NB4 (cell line): ENCODE measurements at regions not wholly inside any gene's neighbourhood (a gene's known extent, or its start where the extent isn't known, plus 50 kb on each side); places are given as distances from the start of the nearest gene placed in this dataset.

Experiments used
- DNase-seq: peaks from one replicate; pipeline ENCODE4 v3.0.0; 2010; ENCODE audit warnings: low read depth
- H3K4me3 ChIP-seq: one replicate; pipeline ENCODE4 v1.5.1; 2011; ENCODE audit warnings: mild to moderate bottlenecking, low read depth, low read length, moderate library complexity
- CTCF ChIP-seq: IDR thresholded peaks from one replicate; pipeline ENCODE4 v1.5.1; 2012; ENCODE audit warnings: low read depth, low read length
- MAX ChIP-seq: IDR thresholded peaks from 2 replicates; pipeline ENCODE4 v1.6.1; 2011; ENCODE audit warnings: low read depth, low read length
- MYC ChIP-seq: IDR thresholded peaks from 2 replicates; pipeline ENCODE4 v1.6.1; 2011; ENCODE audit warnings: low read depth, low read length
- POLR2A ChIP-seq: IDR thresholded peaks from 2 replicates; pipeline ENCODE4 v1.6.1; 2011; ENCODE audit warnings: mild to moderate bottlenecking; ENCODE audit not compliant: insufficient read length; ENCODE audit errors: extremely low read depth

DNA sequence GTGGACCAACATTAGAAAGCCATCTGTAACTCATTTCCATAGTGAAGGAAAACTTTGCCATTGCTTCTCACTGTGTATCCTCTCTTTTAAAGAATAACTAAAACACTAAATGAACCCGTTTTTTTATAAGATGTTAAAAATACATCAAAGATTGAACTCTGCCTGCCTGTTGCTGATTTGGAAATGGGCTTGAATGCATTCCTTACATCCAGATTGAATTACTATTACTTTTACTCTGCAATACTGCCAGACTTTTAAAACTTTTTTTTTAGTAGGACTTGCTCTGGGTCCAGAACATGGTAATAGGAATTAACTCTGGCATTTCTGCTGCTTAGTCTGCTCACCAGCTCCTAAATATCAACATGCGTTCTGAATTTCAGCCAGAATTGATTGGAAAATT, 176.8 kb upstream of the PAPPA start:
- TF ChIP-seq MAX (no peak), MYC (no peak), CTCF (no peak), POLR2A (no peak)
- no peak for DNase-seq
- no peak overlapping the region for H3K4me3 ChIP-seq

DNA sequence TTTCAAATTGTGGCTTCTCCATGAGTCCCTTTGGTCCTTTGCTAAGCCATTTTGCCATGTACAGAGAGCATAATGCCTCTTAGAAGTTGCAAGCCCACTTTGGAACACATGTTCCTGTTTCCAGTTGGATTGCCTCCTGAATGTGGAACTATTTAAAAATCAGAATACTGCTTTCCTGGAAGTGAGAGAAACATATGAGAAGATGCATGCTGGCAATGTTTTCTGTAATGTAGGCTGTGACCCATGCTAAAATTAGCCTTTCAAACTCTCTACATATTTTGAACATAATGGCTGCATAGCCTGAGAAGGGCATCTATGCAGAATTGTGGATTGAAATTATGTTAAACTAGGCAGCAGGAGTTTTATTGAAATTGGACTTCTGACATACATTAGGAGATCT, 175.5 kb upstream of the PAPPA start:
- no peak overlapping the region for H3K4me3 ChIP-seq
- TF ChIP-seq CTCF, result no peak
- TF ChIP-seq MAX, result no peak
- TF ChIP-seq POLR2A, result no peak
- TF ChIP-seq MYC, result no peak
- DNase-seq, result no peak

DNA sequence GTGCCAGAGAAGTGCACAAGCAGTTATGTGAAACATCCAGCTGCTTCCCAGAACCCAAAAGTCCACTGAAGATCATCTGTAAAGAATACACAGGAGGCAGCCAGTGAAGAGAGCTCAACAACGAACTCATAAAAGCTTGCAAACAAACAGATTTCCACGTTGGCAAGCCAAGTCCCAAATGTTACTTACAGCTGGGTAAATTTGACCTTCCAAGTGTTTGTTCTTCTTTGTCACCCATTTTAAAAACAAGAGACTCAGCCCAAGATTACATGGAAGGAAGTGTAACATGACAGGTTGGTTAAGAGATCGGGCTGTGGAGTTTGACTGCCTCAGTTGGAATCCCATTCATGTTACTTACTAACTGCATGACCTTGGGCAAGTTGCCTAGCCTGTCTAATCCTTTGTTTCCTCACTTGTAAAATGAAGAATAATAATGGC, 174.9 kb upstream of the PAPPA start:
- no peak for TF ChIP-seq CTCF
- no peak for TF ChIP-seq POLR2A
- H3K4me3 ChIP-seq, result no peak overlapping the region
- no peak for DNase-seq

DNA sequence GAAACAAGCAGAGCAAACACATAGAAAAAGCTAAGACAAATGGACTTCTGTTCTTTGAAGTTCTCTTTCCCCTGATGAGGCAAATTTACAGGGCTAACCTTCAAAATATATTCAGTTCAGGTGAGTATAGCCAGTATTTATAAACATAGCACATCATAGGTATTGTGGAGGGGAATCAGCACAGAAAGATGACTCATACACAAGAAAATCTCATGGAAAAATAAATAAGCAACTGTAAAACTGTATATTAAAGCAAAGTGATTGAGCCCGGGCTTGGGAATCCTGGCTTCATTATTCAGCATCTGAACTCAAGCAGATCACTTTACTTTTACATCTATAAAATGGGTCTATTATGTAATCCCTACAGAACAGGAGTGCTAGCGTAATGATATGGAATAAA, 173.5 kb upstream of the PAPPA start:
- TF ChIP-seq MYC (no peak), CTCF (no peak), MAX (no peak), POLR2A (no peak)
- DNase-seq, result no peak

DNA sequence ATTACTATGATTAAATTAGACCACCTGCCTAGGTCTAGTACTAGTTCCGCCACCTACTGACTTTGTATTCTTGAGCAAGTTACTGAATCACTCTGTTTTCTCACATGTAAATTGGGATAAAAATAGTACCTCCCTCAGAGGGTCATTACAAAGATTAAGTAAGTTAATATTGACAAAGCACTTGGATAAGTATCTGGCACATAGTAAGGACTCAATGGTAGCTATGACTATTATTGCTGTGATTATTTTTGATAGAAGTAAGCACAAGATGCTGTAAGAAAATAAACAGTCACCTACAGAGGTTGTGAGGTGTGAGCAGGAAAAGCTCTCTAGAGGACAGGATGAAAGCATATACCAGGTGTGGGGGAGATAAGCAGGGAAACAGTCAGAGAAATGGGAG, 173.1 kb upstream of the PAPPA start:
- TF ChIP-seq CTCF, result no peak
- TF ChIP-seq MAX, result no peak
- no peak for TF ChIP-seq POLR2A
- no peak for TF ChIP-seq MYC
- no peak for DNase-seq
- H3K4me3 ChIP-seq, result no peak overlapping the region

More for the DNA sequence above, 173.5 kb upstream of the PAPPA start:
- H3K4me3 ChIP-seq, result no peak overlapping the region

GRCh38 chr9:115980976-115981375, 172.6 kb upstream of the PAPPA start:
- TF ChIP-seq POLR2A (no peak), MAX (no peak)
- DNase-seq, result no peak
- H3K4me3 ChIP-seq, result no peak overlapping the region

- TF ChIP-seq CTCF (no peak), MAX (no peak), POLR2A (no peak), MYC (no peak)
- no peak overlapping the region for H3K4me3 ChIP-seq
- DNase-seq, result no peak
Observed at GRCh38 chr9:115983366-115983765, 170.2 kb upstream of the PAPPA start.
